Iris pigment epithelial cell (primary cell): ENCODE measurements at regions not wholly inside any gene's neighbourhood (a gene's known extent, or its start where the extent isn't known, plus 50 kb on each side); places are given as distances from the start of the nearest gene placed in this dataset.

Source experiments
- DNase-seq: peaks from one replicate; pipeline ENCODE4 v3.0.0-alpha.2; 2011; ENCODE audit warnings: low read depth

GRCh38 chr3:168455814-168456213, 360.1 kb upstream of the GOLIM4 start:
- no peak for DNase-seq

GRCh38 chr3:168453623-168454022, 357.9 kb upstream of the GOLIM4 start:
- no peak for DNase-seq

GRCh38 chr3:168443965-168444364, 348.2 kb upstream of the GOLIM4 start:
- DNase-seq: no peak

- DNase-seq: no peak
Measured at GRCh38 chr3:168442502-168442901, 346.8 kb upstream of the GOLIM4 start.

GRCh38 chr3:168436245-168436724, 340.6 kb upstream of the GOLIM4 start:
- DNase-seq: no peak

GRCh38 chr3:168431491-168431890, 335.8 kb upstream of the GOLIM4 start:
- peak; percentile 1 for DNase-seq

- no peak for DNase-seq
Measured at GRCh38 chr3:168427835-168428475, 332.2 kb upstream of the GOLIM4 start.

- DNase-seq: no peak
Measured at GRCh38 chr3:168427156-168427555, 331.4 kb upstream of the GOLIM4 start.

GRCh38 chr3:168425936-168426595, 330.3 kb upstream of the GOLIM4 start:
- peak; percentile 1 for DNase-seq

- peak; percentile 1 for DNase-seq
Measured at GRCh38 chr3:168424059-168424734, 328.5 kb upstream of the GOLIM4 start.

- no peak for DNase-seq
Measured at GRCh38 chr3:168422843-168423242, 327.1 kb upstream of the GOLIM4 start.

GRCh38 chr3:168419091-168419490, 323.4 kb upstream of the GOLIM4 start:
- no peak for DNase-seq

GRCh38 chr3:168417016-168417415, 321.3 kb upstream of the GOLIM4 start:
- DNase-seq: no peak

GRCh38 chr3:168416446-168416845, 320.7 kb upstream of the GOLIM4 start:
- no peak for DNase-seq

- no peak for DNase-seq
Measured at GRCh38 chr3:168414149-168414548, 318.4 kb upstream of the GOLIM4 start.

- DNase-seq: no peak
Measured at GRCh38 chr3:168407381-168407780, 311.7 kb upstream of the GOLIM4 start.

- no peak for DNase-seq
Measured at GRCh38 chr3:168405288-168405687, 309.6 kb upstream of the GOLIM4 start.

GRCh38 chr3:168398371-168399025, 302.8 kb upstream of the GOLIM4 start:
- DNase-seq: peak; percentile 38

- DNase-seq: no peak
Measured at GRCh38 chr3:168396861-168397260, 301.1 kb upstream of the GOLIM4 start.

GRCh38 chr3:168395551-168395950, 299.8 kb upstream of the GOLIM4 start:
- no peak for DNase-seq

- no peak for DNase-seq
Measured at GRCh38 chr3:168394439-168394838, 298.7 kb upstream of the GOLIM4 start.

- no peak for DNase-seq
Measured at GRCh38 chr3:168386301-168386700, 290.6 kb upstream of the GOLIM4 start.

- no peak for DNase-seq
Measured at GRCh38 chr3:168384990-168385389, 289.3 kb upstream of the GOLIM4 start.
